Heart right ventricle (tissue), 16 donors: ENCODE measurements at regions not wholly inside any gene's neighbourhood (a gene's known extent, or its start where the extent isn't known, plus 50 kb on each side); places are given as distances from the start of the nearest gene placed in this dataset.

Experiments used
- ATAC-seq, 8 donors: fragments of 200-7000 bp; cut with Tn5 transposase; one replicate each; pipeline ENCODE4 v1.9.1; 2020; ENCODE audit warnings: mild to moderate bottlenecking in 8 of 8, moderate library complexity in 8 of 8, moderate number of reproducible peaks in 1 of 8
- DNase-seq, 2 donors: peaks; one replicate each; pipeline ENCODE4 v3.0.0-alpha.2; 2020
- H3K27ac ChIP-seq, 10 donors: fragments of 200-600 bp; sonication (generic) in 2 of 10; one replicate each; pipeline versions ENCODE4 v1.5.0 to v1.8.0; 2020 to 2022; ENCODE audit warnings: mild to moderate bottlenecking in 3 of 10
- H3K27me3 ChIP-seq, 7 donors: fragments of 200-600 bp; one replicate each; pipeline ENCODE4 v1.8.0; 2021 to 2022; ENCODE audit warnings: mild to moderate bottlenecking in 2 of 7
- H3K36me3 ChIP-seq, 9 donors: fragments of 200-600 bp; sonication (generic) in 1 of 9; one replicate each; pipeline versions ENCODE4 v1.5.0 to v1.8.0; 2020 to 2022; ENCODE audit warnings: mild to moderate bottlenecking in 2 of 9
- H3K4me1 ChIP-seq, 9 donors: fragments of 200-600 bp; sonication (generic) in 1 of 9; one replicate each; pipeline versions ENCODE4 v1.5.0 to v1.8.0; 2020 to 2022; ENCODE audit warnings: mild to moderate bottlenecking in 4 of 9
- H3K4me3 ChIP-seq, 10 donors: fragments of 200-600 bp; sonication (generic) in 2 of 10; one replicate each; pipeline versions ENCODE4 v1.5.0 to v1.8.0; 2020 to 2022; ENCODE audit warnings: mild to moderate bottlenecking in 7 of 10, moderate library complexity in 2 of 10
- H3K9me3 ChIP-seq, 11 donors: fragments of 200-600 bp in 10 of 11; sonication (generic) in 2 of 11; one replicate each; pipeline versions ENCODE4 v1.5.0 to v1.8.0; 2013 to 2022; ENCODE audit warnings: mild to moderate bottlenecking in 2 of 11, control low read depth in 1 of 11, moderate library complexity in 1 of 11
- CTCF ChIP-seq, 9 donors: fragments of 200-600 bp; sonication (generic) in 2 of 9; IDR thresholded peaks; one replicate each; pipeline versions ENCODE4 v1.5.0 to v1.8.0; 2021 to 2022; ENCODE audit warnings: antibody characterized with exemption in 9 of 9, mild to moderate bottlenecking in 5 of 9, moderate library complexity in 1 of 9
- WGBS, 2 donors: extraction: QIAGEN DNeasy Blood & Tissue Kit; methylation state at CpG; one replicate each; pipeline ENCODE4 v1.1.7; 2013; ENCODE audit warnings: inconsistent platforms in 1 of 2; 5-methylcytosine and 5-hydroxymethylcytosine counted together
- intact Hi-C, 10 donors: fragments of 100-400 bp; cut with DNase I; formaldehyde crosslinking; loops; one replicate each; pipeline versions ENCODE4 v1.11.1 to v1.14.2; 2022
- donor health status: Arrhythmogenic right ventricular cardiomyopathy.
- donor health status: ischemic (EF 13 %, LVEDD 7.1; RV severe dilation, severe dysfunction).
- donor health status: healthy with polysubstance abuse.
- donor health status: DM: no; HTN: yes; CAD: no.
- donor health status: DM: no; HTN: no; CAD: no.
- donor health status: ischemic (EF 25% LVEDD 6.9; RV normal size, moderate dysfunction).
- donor health status: ischemic (EF 25% LVEDD 5.7; RV mildly dilated, moderate dysfunction).
- donor health status: healthy.
- donor health status: DM: yes; HTN: yes; CAD: no.
- donor health status: Ischemic cardiomyopathy.
- donor health status: ischemic (EF 35%, LVEDD 5.7; RV mildly dilated, moderate dysfunction).
- donor health status: nonischemic (EF 11% LVEDD 7.7; RV severe dilation, severe dysfunction).
- donor health status: DM: yes; HTN: yes; CAD: no.
- donor health status: PGD.
- donor health status: ischemic (EF 29% LVEDD 5.4; RV normal size, mild dysfunction).
- donor health status: nonischemic (EF 23%, LVEDD 6.1; RV moderate dilation, normal function).

GRCh38 chr6:104579310-104579863 is 280.3 kb downstream of the HACE1 start:
- 80 to 85% methylated on average over 5 of the region's 5 CpGs for WGBS, 2 donors
- ATAC-seq = no peak
- Histone ChIP-seq H3K9me3 (peaks cover 0 to 14% (median 0%) of the 10 kb centered on the region in 11 donors), H3K27me3 (no peaks in the 10 kb centered on the region), H3K36me3 (no peaks in the 10 kb centered on the region), H3K27ac (no peak overlapping the region), H3K4me1 (no peaks in the 10 kb centered on the region), H3K4me3 (no peak overlapping the region)
- no peak for TF ChIP-seq CTCF (IDR thresholded peaks at IDR 0.05)
- DNase-seq = no peak
- intact Hi-C loops = no loop called here

GRCh38 chr6:104575536-104575935 is 284.2 kb downstream of the HACE1 start:
- ATAC-seq = no peak
- intact Hi-C loops = no loop called here
- H3K27me3 ChIP-seq = no peaks in the 10 kb centered on the region
- H3K9me3 ChIP-seq = no peaks in the 10 kb centered on the region
- no peaks in the 10 kb centered on the region for H3K4me1 ChIP-seq
- no peak for DNase-seq
- TF ChIP-seq CTCF (IDR thresholded peaks at IDR 0.05) = no peak
- H3K36me3 ChIP-seq = no peaks in the 10 kb centered on the region
- no peak overlapping the region for H3K27ac ChIP-seq
- H3K4me3 ChIP-seq = no peak overlapping the region

- ATAC-seq (no peak), DNase-seq (no peak)
- H3K27ac ChIP-seq = no peak overlapping the region
- H3K9me3 ChIP-seq = peaks cover 0 to 5% (median 0%) of the 10 kb centered on the region in 11 donors
- no peaks in the 10 kb centered on the region for H3K27me3 ChIP-seq
- intact Hi-C loops = no loop called here
- H3K4me3 ChIP-seq = no peak overlapping the region
- H3K4me1 ChIP-seq = no peaks in the 10 kb centered on the region
- WGBS, 2 donors = 91 to 100% methylated on average over 1 of the region's 1 CpG
- H3K36me3 ChIP-seq = no peaks in the 10 kb centered on the region
- no peak for TF ChIP-seq CTCF (IDR thresholded peaks at IDR 0.05)
Measured at GRCh38 chr6:104574135-104574750, 285.5 kb downstream of the HACE1 start.

- DNase-seq = no peak
- intact Hi-C loops = no loop called here
- no peak for ATAC-seq
- Histone ChIP-seq H3K4me1 (no peaks in the 10 kb centered on the region), H3K27ac (no peak overlapping the region), H3K4me3 (no peak overlapping the region), H3K9me3 (peaks cover 0 to 10% (median 0%) of the 10 kb centered on the region in 11 donors), H3K36me3 (no peaks in the 10 kb centered on the region), H3K27me3 (no peaks in the 10 kb centered on the region)
- 87 to 88% methylated on average over 3 of the region's 3 CpGs for WGBS, 2 donors
- TF ChIP-seq CTCF (IDR thresholded peaks at IDR 0.05) = no peak
Measured at GRCh38 chr6:104573350-104573749, 286.4 kb downstream of the HACE1 start.
